HG02763 (cell line): ENCODE measurements at regions not wholly inside any gene's neighbourhood (a gene's known extent, or its start where the extent isn't known, plus 50 kb on each side); places are given as distances from the start of the nearest gene placed in this dataset.

Source experiments
- ATAC-seq: cut with Tn5 transposase; IDR thresholded peaks from one replicate; pipeline ENCODE4 v1.9.1; 2021; ENCODE audit warnings: mild to moderate bottlenecking, moderate library complexity; ENCODE audit not compliant: unreplicated experiment

- ATAC-seq: no peak
Measured at GRCh38 chr18:34631093-34631966, 78.8 kb upstream of the DTNA start.

- ATAC-seq: no peak
Measured at GRCh38 chr18:34632321-34632720, 77.8 kb upstream of the DTNA start.

GRCh38 chr18:34633368-34633767 is 76.7 kb upstream of the DTNA start:
- no peak for ATAC-seq

- no peak for ATAC-seq
Measured at GRCh38 chr18:34637094-34637801, 72.8 kb upstream of the DTNA start.

- no peak for ATAC-seq
Measured at GRCh38 chr18:34639687-34640086, 70.4 kb upstream of the DTNA start.

DNA sequence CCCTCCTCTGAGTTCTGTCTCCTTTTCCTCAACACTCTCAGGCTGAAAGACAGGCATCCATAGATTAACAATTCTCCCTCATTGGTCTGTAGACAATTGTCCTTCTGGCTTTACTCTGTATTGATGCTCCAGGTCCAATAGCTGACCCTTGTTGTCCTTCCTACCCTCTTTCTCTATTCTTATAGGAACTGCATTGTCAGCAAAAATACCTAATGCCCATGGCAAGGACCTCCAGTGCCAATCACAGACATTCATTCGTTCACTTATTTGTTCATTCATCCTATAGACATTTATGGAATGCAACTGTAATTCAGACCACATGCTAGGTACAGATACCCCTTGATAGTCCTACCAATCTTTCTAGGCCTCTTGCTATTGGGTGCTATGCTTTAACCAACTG is 69.8 kb upstream of the DTNA start:
- no peak for ATAC-seq

DNA sequence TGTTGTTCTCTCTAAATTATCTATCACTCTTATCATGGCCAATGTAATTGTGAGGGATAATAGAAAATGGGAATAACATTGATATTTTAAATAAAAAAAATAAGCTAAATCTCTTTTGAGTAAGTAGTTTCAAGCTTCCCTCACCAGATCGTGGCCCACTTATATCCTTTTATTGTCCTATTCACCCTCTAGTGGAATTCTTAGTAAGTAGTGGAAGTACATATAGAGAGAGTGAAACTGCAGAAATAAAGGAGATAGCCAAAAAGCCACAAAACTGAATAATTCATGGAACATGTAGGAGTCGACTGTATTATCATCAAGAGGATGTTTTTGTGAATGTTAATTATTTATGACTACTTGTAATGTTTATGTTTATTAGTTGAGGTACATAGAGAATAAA is 66.1 kb upstream of the DTNA start:
- no peak for ATAC-seq

- ATAC-seq: peak; percentile 83
Measured at GRCh38 chr18:34647251-34647650, 62.8 kb upstream of the DTNA start.

DNA sequence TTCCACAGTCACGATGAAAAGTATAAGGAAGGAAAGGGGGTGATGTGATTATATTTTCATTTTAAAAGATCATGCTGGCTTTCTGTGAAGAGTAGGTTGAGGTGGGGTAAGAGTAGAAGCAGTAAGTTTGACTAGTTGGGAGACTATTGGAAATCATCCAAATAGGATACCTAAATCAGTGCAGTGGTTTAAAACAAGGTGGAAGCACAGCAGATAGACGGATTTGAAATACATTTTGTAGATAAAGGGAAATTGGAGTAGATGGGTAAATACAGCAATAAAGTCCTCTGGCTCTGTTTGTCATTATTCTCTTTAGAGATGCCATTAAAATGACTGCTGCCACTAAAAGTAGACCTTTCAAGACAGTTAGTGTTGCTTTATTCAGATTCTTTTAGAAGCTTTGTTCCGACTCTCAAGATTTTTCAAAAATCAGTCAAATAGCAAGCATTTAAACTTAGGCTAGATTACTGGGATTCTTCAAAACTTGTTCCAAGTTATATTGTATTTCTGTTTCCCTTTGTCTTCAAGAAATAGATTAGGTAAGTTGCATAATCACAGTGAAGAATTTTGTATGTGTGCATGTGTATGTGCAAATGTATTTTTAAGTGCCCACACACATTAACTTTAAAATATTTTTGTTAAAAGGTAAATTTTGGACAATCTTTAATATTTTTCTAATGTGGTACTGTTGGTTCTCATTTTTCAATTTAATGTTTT is 61.7 kb upstream of the DTNA start:
- no peak for ATAC-seq

- ATAC-seq: no peak
Measured at GRCh38 chr18:34649080-34649479, 61.0 kb upstream of the DTNA start.

GRCh38 chr18:34650121-34650545 is 60.0 kb upstream of the DTNA start:
- ATAC-seq: no peak

DNA sequence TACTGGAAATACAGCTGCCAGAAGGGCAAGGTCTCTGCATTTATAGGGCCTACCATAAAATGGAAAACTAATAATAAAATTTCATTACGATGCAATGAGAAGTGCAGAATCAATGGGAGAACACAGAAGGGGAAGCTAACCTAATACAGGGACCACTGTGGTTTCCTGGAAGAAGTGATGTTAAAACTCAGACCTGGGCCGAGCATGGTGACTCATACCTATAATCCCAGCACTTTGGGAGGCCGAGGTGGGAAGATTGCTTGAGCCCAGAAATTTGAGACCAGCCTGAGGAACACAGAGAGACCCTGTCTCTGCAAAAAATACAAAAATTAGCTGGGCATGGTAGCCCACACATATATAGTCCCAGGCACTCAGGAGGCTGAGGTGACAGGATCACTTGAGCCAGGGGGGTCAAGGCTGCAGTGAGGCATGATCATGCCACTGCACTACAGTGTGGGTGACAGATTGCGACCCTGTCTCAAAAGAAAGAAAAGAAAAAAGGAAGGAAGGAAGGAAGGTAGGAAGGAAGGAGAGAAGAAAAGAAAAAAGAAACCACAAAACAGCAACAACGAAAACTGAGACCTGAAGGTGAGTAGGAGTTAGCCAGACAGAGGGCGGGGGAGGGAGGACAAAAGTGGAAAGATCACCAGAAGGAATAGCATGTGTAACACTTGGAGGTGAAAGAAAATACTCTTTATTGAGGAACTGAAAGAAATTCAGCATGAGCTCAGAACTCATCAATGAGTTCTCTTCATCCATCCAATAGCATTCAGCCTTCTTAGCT is 58.3 kb upstream of the DTNA start:
- ATAC-seq: no peak

DNA sequence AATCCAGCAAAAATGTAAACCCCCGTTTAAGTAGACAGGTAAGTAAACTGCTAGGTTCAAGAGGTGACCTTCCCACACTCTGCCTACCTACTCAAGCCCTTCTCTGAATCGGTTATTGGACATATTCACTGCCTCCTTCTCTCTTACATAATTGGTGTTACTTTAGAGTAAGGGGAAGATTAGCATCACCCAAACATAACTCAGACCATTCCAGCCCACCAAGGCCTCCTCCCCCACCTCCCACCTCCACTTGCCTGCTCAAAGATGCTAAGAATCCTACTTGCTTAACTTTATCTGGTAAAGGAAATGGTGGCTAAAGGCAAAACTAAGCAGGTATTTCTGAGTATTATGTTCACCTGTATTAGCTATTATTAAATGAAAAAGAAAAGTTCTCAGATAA is 55.0 kb upstream of the DTNA start:
- no peak for ATAC-seq

GRCh38 chr18:34657860-34658500 is 52.1 kb upstream of the DTNA start:
- no peak for ATAC-seq

DNA sequence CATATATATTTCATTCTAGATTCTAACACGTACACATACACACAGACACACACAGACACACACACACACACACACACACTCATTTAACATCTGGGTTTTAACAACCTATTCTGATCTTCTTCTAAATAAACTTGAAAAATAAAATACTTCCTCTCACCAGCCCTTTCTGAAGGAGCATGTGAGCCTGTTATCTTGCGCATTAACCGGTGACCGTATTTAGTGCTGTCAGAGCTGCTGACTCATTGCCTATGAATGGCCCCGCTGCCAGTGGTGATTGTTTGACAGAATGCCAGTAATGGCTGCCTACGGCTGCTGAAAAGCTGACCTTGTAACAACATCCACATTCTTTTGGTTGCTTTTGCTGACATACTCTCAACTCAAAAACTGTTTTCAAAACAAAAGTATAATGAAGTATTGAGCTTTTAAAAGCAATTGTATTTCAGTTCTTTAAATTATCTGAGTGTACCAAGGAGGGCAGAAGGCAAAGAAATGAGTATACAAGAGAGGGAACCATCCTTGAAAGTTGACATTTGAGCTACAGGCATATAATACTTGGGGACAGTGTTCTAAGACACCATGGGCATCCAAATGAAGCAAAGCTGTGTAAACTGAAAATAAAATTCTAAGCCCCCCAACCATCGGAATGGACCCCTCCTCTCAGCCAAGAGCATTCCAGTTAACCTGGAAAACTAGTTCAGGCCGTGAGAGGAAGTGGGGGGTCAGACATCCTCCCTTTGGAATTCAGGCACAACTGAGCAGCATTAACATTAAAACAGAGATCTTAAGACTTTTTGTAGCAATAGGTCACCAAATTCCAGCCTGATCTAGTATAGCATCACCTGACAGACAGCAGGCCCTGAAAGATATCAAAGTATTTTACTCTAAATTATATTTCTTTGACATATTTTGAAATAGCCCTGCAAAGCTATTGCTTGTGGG is 50.2 kb upstream of the DTNA start:
- ATAC-seq: no peak
